GM19468 (cell line): ENCODE measurements at regions not wholly inside any gene's neighbourhood (a gene's known extent, or its start where the extent isn't known, plus 50 kb on each side); places are given as distances from the start of the nearest gene placed in this dataset.
"Not testable (repeated sequence)": the region's sequence is repeated elsewhere in the genome, so short reads cannot be mapped to it uniquely, and the experiment has no call there.

Experiments
- ATAC-seq: cut with Tn5 transposase; IDR thresholded peaks from one replicate; pipeline ENCODE4 v1.9.1; 2021; ENCODE audit warnings: mild to moderate bottlenecking, moderate library complexity, moderate number of reproducible peaks; ENCODE audit not compliant: unreplicated experiment; ENCODE audit errors: extremely low read depth

GRCh38 chr2:193276988-193277387, 1082.3 kb upstream of the TMEFF2 start:
- ATAC-seq = no peak

- ATAC-seq = no peak
Observed at GRCh38 chr2:193276560-193276959, 1081.8 kb upstream of the TMEFF2 start.

- ATAC-seq = no peak
Observed at GRCh38 chr2:193276069-193276468, 1081.3 kb upstream of the TMEFF2 start.

- ATAC-seq = no peak
Observed at GRCh38 chr2:193272011-193272410, 1077.3 kb upstream of the TMEFF2 start.

GRCh38 chr2:193270816-193271215, 1076.1 kb upstream of the TMEFF2 start:
- no peak for ATAC-seq

- no peak for ATAC-seq
Observed at GRCh38 chr2:193267496-193268002, 1072.8 kb upstream of the TMEFF2 start.

GRCh38 chr2:193253014-193253530, 1058.3 kb upstream of the TMEFF2 start:
- ATAC-seq = no peak

- ATAC-seq = no peak
Observed at GRCh38 chr2:193251909-193252308, 1057.2 kb upstream of the TMEFF2 start.

- no peak for ATAC-seq
Observed at GRCh38 chr2:193250389-193250788, 1055.7 kb upstream of the TMEFF2 start.

GRCh38 chr2:193240752-193241151, 1046.0 kb upstream of the TMEFF2 start:
- no peak for ATAC-seq

- no peak for ATAC-seq
Observed at GRCh38 chr2:193231634-193232033, 1036.9 kb upstream of the TMEFF2 start.

GRCh38 chr2:193228276-193228675, 1033.5 kb upstream of the TMEFF2 start:
- ATAC-seq = no peak

GRCh38 chr2:193222454-193222853, 1027.7 kb upstream of the TMEFF2 start:
- no peak for ATAC-seq

- ATAC-seq = no peak
Observed at GRCh38 chr2:193219413-193219812, 1024.7 kb upstream of the TMEFF2 start.

GRCh38 chr2:193201583-193201982, 1006.9 kb upstream of the TMEFF2 start:
- ATAC-seq = no peak

- ATAC-seq = no peak
Observed at GRCh38 chr2:193199322-193199721, 1004.6 kb upstream of the TMEFF2 start.

- ATAC-seq = peak; percentile 54
Observed at GRCh38 chr2:193187816-193188215, 993.1 kb upstream of the TMEFF2 start.

GRCh38 chr2:193170981-193171380, 976.2 kb upstream of the TMEFF2 start:
- not testable (repeated sequence) for ATAC-seq

- no peak for ATAC-seq
Observed at GRCh38 chr2:193156480-193156879, 961.7 kb upstream of the TMEFF2 start.

GRCh38 chr2:193154076-193154475, 959.3 kb upstream of the TMEFF2 start:
- no peak for ATAC-seq

GRCh38 chr2:193153576-193153975, 958.8 kb upstream of the TMEFF2 start:
- no peak for ATAC-seq

GRCh38 chr2:193142467-193142866, 947.7 kb upstream of the TMEFF2 start:
- not testable (repeated sequence) for ATAC-seq

GRCh38 chr2:193141998-193142397, 947.3 kb upstream of the TMEFF2 start:
- no peak for ATAC-seq
